C4-2B (cell line): ENCODE measurements at regions not wholly inside any gene's neighbourhood (a gene's known extent, or its start where the extent isn't known, plus 50 kb on each side); places are given as distances from the start of the nearest gene placed in this dataset.

ENCODE experiments used
- H3K27ac ChIP-seq: fragments of 450-650 bp; 2 replicates; pipeline ENCODE4 v1.5.1; 2017
- ZFX ChIP-seq: fragments of 450-650 bp; IDR thresholded peaks from 2 replicates; pipeline ENCODE4 v1.6.1; 2017
- TF ChIP-seq, protein P1 (sequence below): fragments of 450-650 bp; conservative IDR thresholded peaks from 2 replicates; pipeline ENCODE4 v1.5.1; 2017; ENCODE audit warnings: mild to moderate bottlenecking

GRCh38 chr2:196309691-196310090 lies 138.3 kb upstream of the STK17B start:
- TF ChIP-seq, protein P1, sequence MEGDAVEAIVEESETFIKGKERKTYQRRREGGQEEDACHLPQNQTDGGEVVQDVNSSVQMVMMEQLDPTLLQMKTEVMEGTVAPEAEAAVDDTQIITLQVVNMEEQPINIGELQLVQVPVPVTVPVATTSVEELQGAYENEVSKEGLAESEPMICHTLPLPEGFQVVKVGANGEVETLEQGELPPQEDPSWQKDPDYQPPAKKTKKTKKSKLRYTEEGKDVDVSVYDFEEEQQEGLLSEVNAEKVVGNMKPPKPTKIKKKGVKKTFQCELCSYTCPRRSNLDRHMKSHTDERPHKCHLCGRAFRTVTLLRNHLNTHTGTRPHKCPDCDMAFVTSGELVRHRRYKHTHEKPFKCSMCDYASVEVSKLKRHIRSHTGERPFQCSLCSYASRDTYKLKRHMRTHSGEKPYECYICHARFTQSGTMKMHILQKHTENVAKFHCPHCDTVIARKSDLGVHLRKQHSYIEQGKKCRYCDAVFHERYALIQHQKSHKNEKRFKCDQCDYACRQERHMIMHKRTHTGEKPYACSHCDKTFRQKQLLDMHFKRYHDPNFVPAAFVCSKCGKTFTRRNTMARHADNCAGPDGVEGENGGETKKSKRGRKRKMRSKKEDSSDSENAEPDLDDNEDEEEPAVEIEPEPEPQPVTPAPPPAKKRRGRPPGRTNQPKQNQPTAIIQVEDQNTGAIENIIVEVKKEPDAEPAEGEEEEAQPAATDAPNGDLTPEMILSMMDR: no peak
- no peak for TF ChIP-seq ZFX
- H3K27ac ChIP-seq: no peak overlapping the region

DNA sequence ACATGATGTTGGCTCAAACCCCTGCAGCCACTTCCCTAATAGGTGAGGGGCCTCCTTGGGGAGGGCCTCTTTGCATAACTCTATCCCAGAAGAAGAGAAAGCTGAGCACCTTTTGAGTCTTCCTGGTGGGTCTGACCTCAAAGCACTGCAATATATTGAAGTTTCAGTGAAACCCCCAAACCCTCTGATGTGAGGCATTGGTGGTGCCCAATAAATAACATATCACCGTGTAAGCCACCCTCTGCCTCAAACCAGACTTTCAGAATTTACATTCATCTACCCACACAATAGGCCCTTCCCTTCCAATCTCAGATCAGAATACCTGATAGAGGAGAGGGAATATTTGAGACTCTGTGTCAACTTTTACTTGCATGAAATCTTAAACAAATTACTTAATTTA lies 142.8 kb upstream of the STK17B start:
- TF ChIP-seq ZFX: no peak
- TF ChIP-seq, protein P1: no peak

DNA sequence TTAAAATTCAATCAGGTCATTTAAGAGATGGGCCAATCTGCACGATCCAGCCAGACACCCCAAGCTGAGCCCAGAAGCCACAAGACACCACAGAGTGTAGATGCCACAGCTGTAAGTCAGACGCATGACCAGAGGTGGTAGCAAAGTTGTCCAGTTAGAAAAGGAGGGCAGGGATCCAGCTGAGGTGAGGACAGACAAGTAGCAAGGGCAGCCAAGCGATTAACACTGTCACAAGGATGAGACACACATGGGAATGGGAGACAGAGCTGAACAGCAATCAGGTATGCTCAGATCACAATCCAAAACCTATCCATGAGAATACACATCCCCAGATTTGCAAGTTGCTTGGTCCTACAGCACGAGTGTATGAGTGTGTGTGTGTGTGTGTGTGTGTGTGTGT lies 143.4 kb upstream of the STK17B start:
- H3K27ac ChIP-seq: no peak overlapping the region
- TF ChIP-seq, protein P1: no peak

More for the DNA sequence above, 142.8 kb upstream of the STK17B start:
- H3K27ac ChIP-seq: no peak overlapping the region

DNA sequence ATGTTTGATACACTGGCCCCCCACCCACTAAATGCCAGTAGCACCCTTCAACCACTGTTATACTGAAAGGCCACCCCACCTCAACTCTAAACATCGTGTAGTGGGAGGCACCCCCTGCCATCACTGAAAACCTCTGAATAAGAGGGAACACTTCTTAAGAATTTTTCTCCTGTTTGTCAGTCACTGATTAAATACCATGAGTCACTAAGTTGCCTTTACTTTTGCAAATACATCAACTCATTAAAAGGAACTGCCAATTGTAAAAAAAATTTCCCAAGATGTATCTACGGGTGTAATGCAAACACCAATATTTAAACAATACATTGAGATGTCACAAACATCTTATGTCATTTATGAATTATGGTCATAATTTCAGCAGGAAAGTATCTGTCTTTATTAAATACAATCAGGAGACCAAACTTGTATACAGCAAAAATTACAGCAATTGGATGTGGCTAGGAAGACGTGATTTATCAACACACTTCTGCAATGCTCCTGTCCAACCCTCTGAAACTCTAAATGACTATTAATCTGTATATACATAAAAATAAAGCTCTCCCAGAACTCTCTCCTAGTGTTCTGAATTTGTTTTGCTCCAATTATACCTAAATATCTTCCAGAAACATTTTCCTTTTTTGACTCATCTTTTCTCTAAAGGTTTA lies 144.1 kb upstream of the STK17B start:
- TF ChIP-seq ZFX: no peak
- TF ChIP-seq, protein P1: no peak
- H3K27ac ChIP-seq: no peak overlapping the region

GRCh38 chr2:196316050-196316430 lies 144.7 kb upstream of the STK17B start:
- H3K27ac ChIP-seq: no peak overlapping the region
- TF ChIP-seq ZFX: no peak

DNA sequence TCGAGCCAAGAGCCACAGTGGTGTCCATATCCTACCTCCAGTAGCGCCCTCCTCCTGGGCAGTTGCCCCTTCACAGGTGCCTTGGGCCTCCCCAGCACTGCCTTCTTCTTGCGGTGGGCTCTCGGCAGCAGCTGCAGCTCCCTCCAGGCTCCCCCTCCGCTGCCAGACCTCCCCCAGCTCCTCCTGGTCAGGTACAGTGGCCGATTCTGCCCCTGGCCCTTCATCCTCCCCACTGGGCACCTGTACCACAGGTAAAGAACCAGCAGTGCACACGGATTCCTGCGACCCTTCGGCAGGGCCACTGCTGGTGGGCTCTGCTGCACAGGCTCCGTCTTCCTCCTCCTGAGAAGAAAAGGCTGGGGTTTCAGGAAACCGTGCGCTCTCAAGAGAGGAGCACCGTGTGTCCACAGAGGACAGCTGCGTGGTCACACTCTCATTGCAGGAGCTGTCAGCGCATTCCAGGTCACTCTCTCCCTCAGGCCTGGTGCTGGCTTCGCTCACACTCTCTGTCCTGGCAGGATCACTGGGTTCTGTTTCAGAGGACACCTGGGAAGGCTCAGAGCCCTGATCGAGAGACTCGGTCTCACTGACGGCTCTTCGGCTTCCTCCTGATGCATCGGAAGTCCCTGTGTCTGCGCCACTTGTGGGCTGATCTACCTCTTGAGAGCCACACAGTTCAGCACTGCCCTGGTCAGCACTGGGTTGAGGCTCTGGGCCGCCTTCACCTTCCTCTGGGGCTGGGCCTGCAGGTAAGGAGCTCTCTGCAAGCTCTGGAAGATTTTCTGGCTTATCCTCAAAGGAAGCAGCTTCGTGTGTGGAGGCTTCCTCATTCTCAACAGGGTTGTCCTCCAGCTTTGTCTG lies 147.4 kb upstream of the STK17B start:
- TF ChIP-seq ZFX: no peak
- TF ChIP-seq, protein P1: no peak
- no peak overlapping the region for H3K27ac ChIP-seq

DNA sequence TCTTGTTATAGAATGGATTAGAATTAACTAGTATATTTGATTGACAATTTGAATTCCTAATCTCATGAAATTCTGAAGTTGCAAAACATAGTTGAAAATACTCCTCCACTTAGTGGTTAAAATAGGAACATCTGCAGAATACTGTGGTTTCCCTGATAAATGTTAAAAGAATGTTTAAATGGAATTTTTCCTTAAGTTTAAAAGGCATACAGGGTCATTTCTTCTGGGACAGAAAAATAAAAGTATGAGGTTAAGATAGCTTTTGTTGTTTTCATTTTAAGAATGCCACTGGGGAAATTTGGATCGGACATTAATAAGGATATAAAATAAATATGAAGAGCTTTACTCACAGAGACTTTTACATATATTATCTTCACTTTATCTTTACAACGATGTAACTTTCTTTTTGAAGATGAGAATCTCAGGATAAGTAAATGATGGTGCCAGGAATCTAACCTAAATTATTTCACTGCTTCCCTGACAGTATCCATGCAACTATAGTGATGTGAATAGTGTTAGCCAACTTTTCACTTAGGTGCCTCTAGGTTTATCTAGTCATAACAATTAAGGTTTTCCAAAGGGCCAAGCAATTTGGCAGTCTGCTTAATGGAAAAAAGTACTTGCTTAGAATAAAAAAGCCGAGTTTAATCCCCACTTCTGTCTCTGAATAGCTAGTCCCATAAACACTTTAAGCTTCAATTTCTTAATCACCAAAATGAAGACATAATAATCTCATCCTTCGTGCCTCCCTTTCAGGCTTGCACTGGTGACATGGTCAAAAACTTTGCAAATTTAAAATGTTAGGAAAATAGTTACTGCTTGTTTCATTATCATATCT lies 151.8 kb upstream of the STK17B start:
- no peak for TF ChIP-seq ZFX
- TF ChIP-seq, protein P1: no peak
- H3K27ac ChIP-seq: no peak overlapping the region
